A549 (cell line): ENCODE measurements at regions not wholly inside any gene's neighbourhood (a gene's known extent, or its start where the extent isn't known, plus 50 kb on each side); places are given as distances from the start of the nearest gene placed in this dataset.

Experiments
- ATAC-seq, 2 experiments: fragments of 200-7000 bp in 1 of 2; fragments of >200 bp in 1 of 2; cut with Nextera tagmentation in 1 of 2; cut with Tn5 transposase in 1 of 2; 3 replicates each; pipeline versions ENCODE4 v1.8.0 to v1.9.1; 2018 to 2020; ENCODE audit warnings: mild to moderate bottlenecking in 1 of 2, moderate library complexity in 1 of 2
- CTCF ChIA-PET: fragments of 300-600 bp; sonication (Branson Sonifier 250); formaldehyde crosslinking; extraction: SDS; loops from one replicate; lab custom pipeline; 2021; ENCODE audit warnings: antibody characterized with exemption, inconsistent platforms; lab: Yijun Ruan, JAX
- POLR2A ChIA-PET: fragments of 350-600 bp; formaldehyde crosslinking; extraction: SDS; loops from one replicate; lab custom pipeline; 2021; ENCODE audit warnings: antibody characterized with exemption, inconsistent platforms; lab: Yijun Ruan, JAX
- DNase-seq, 2 experiments: peaks; one replicate each; pipeline versions ENCODE4 v3.0.0 to v3.0.0-alpha.2; 2011 to 2016; ENCODE audit warnings: low read depth in 1 of 2, low spot score in 1 of 2
- FAIRE-seq: peaks from 2 replicates; lab custom pipeline; 2011; peaks lifted over from hg19 to GRCh38; lab: Jason Lieb, UNC
- H3K27ac ChIP-seq, 2 experiments: fragments of >200 bp; sonication (Bioruptor Twin); formaldehyde crosslinking; 3 replicates each; pipeline ENCODE4 v1.5.1; 2016 to 2017
- H3K4me1 ChIP-seq: fragments of >200 bp; sonication (Bioruptor Twin); formaldehyde crosslinking; 3 replicates; pipeline ENCODE4 v1.6.1; 2016
- H3K4me2 ChIP-seq: fragments of >200 bp; sonication (Bioruptor Twin); formaldehyde crosslinking; 3 replicates; pipeline ENCODE4 v1.6.1; 2016
- H3K4me3 ChIP-seq: fragments of >200 bp; sonication (Bioruptor Twin); formaldehyde crosslinking; 3 replicates; pipeline ENCODE4 v1.5.1; 2016
- H3K9me3 ChIP-seq: fragments of >200 bp; sonication (Bioruptor Twin); formaldehyde crosslinking; 3 replicates; pipeline ENCODE4 v1.6.1; 2016
- ATOH8 ChIP-seq: fragments of 250-450 bp; sonication (Bioruptor Pico); IDR thresholded peaks from 2 replicates; pipeline ENCODE4 v1.5.0; 2020; ENCODE audit warnings: low read depth, mild to moderate bottlenecking, moderate library complexity
- BCL3 ChIP-seq: fragments of >200 bp; sonication (Bioruptor Twin); formaldehyde crosslinking; IDR thresholded peaks from 3 replicates; pipeline ENCODE4 v1.6.1; 2016
- CBX2 ChIP-seq: fragments of 200-600 bp; sonication (generic); IDR thresholded peaks from 2 replicates; pipeline ENCODE4 v1.6.1; 2016; ENCODE audit warnings: low read depth, mild to moderate bottlenecking, borderline replicate concordance
- CEBPB ChIP-seq, 2 experiments: fragments of >200 bp in 1 of 2; sonication (Bioruptor Twin) in 1 of 2; formaldehyde crosslinking in 1 of 2; IDR thresholded peaks; 2 replicates each; pipeline ENCODE4 v1.6.1; 2012 to 2016
- EHF ChIP-seq: fragments of 250-450 bp; sonication (Bioruptor Pico); IDR thresholded peaks from 2 replicates; pipeline ENCODE4 v1.5.0; 2020; ENCODE audit warnings: mild to moderate bottlenecking
- EHMT2 ChIP-seq: fragments of 200-600 bp; sonication (generic); IDR thresholded peaks from 2 replicates; pipeline ENCODE4 v1.6.1; 2016; ENCODE audit warnings: antibody characterized with exemption, low read depth, mild to moderate bottlenecking, moderate library complexity
- ESRRA ChIP-seq: fragments of 150-350 bp; IDR thresholded peaks from 2 replicates; pipeline ENCODE4 v1.6.1; 2014; ENCODE audit warnings: mild to moderate bottlenecking, low read length, borderline replicate concordance
- FOSB ChIP-seq: fragments of 250-450 bp; sonication (Bioruptor Pico); IDR thresholded peaks from 2 replicates; pipeline ENCODE4 v1.5.0; 2020; ENCODE audit warnings: mild to moderate bottlenecking, moderate library complexity
- HES2 ChIP-seq: fragments of >200 bp; sonication (Bioruptor Twin); formaldehyde crosslinking; IDR thresholded peaks from 2 replicates; pipeline ENCODE4 v1.6.1; 2016
- HEYL ChIP-seq: fragments of 250-450 bp; sonication (Bioruptor Pico); IDR thresholded peaks from 2 replicates; pipeline ENCODE4 v1.8.0; 2021; ENCODE audit warnings: mild to moderate bottlenecking, moderate library complexity
- HOXA7 ChIP-seq: fragments of 250-450 bp; sonication (Bioruptor Pico); IDR thresholded peaks from 2 replicates; pipeline ENCODE4 v1.5.0; 2020; ENCODE audit warnings: mild to moderate bottlenecking, moderate library complexity
- HOXB5 ChIP-seq: fragments of 250-450 bp; sonication (Bioruptor Pico); IDR thresholded peaks from 2 replicates; pipeline ENCODE4 v1.5.0; 2020; ENCODE audit warnings: mild to moderate bottlenecking, moderate library complexity
- JUNB ChIP-seq: fragments of >200 bp; sonication (Bioruptor Twin); formaldehyde crosslinking; IDR thresholded peaks from 2 replicates; pipeline ENCODE4 v1.6.1; 2016
- KDM1A ChIP-seq: fragments of 200-600 bp; sonication (generic); IDR thresholded peaks from 2 replicates; pipeline ENCODE4 v1.6.1; 2016; ENCODE audit warnings: low read depth, mild to moderate bottlenecking
- KDM5A ChIP-seq: fragments of 200-600 bp; sonication (generic); IDR thresholded peaks from 2 replicates; pipeline ENCODE4 v1.6.1; 2016; ENCODE audit warnings: antibody characterized with exemption, mild to moderate bottlenecking
- NFE2L2 ChIP-seq: fragments of 150-350 bp; conservative IDR thresholded peaks from 2 replicates; pipeline ENCODE4 v1.6.1; 2014; ENCODE audit warnings: low read length
- RCOR1 ChIP-seq: fragments of 150-350 bp; IDR thresholded peaks from 2 replicates; pipeline ENCODE4 v1.6.1; 2014; ENCODE audit warnings: antibody characterized with exemption, low read length, low read depth
- RFX5 ChIP-seq: fragments of 450-650 bp; IDR thresholded peaks from 2 replicates; pipeline ENCODE4 v1.7.1; 2014; ENCODE audit warnings: antibody characterized with exemption, mild to moderate bottlenecking, moderate library complexity
- RNF2 ChIP-seq: fragments of 200-600 bp; sonication (generic); IDR thresholded peaks from 2 replicates; pipeline ENCODE4 v1.6.1; 2016; ENCODE audit warnings: low read depth, mild to moderate bottlenecking, antibody characterized with exemption, moderate library complexity, borderline replicate concordance
- SMC3 ChIP-seq: fragments of >200 bp; sonication (Bioruptor Twin); formaldehyde crosslinking; IDR thresholded peaks from 3 replicates; pipeline ENCODE4 v1.6.1; 2018; ENCODE audit warnings: inconsistent platforms
- ZC3H11A ChIP-seq: fragments of 450-650 bp; IDR thresholded peaks from 2 replicates; pipeline ENCODE4 v1.6.1; 2014; ENCODE audit warnings: antibody characterized with exemption, mild to moderate bottlenecking
- ZNF302 ChIP-seq: fragments of 250-450 bp; sonication (Bioruptor Pico); IDR thresholded peaks from 2 replicates; pipeline ENCODE4 v1.9.0; 2021; ENCODE audit warnings: inconsistent platforms, mild to moderate bottlenecking, moderate library complexity
- ZSCAN20 ChIP-seq: fragments of 250-450 bp; sonication (Bioruptor Pico); IDR thresholded peaks from 2 replicates; pipeline ENCODE4 v1.8.0; 2022; ENCODE audit warnings: mild to moderate bottlenecking, moderate library complexity
- WGBS: methylation state at CpG from one replicate; pipeline ENCODE4 v1.1.6; 2017; ENCODE audit errors: missing lambda C conversion rate; 5-methylcytosine and 5-hydroxymethylcytosine counted together

- no peak overlapping the region for H3K4me2 ChIP-seq
- no peak for ATAC-seq
- no peak overlapping the region for H3K4me3 ChIP-seq
- H3K9me3 ChIP-seq: no peaks in the 10 kb centered on the region
- no peak for FAIRE-seq
- CTCF ChIA-PET: no interaction called here
- no peak for DNase-seq
- TF ChIP-seq ESRRA (no peak), EHMT2 (no peak)
- H3K4me1 ChIP-seq: no peaks in the 10 kb centered on the region
- 93% methylated on average over 4 of the region's 4 CpGs for WGBS
- POLR2A ChIA-PET: no interaction called here
- no peak overlapping the region for H3K27ac ChIP-seq
These were observed 76.3 kb downstream of the BOLA3 start for GRCh38 chr2:74071426-74071825.

GRCh38 chr2:74072565-74072964 lies 75.1 kb downstream of the BOLA3 start:
- TF ChIP-seq CEBPB (IDR thresholded peaks at IDR 0.05) (peak in 1 of 2 experiments; percentile 11; a peak in 1 of 4 replicates), CBX2 (no peak)
- Histone ChIP-seq H3K9me3 (no peaks in the 10 kb centered on the region), H3K27ac (no peak overlapping the region), H3K4me1 (no peaks in the 10 kb centered on the region), H3K4me2 (no peak overlapping the region), H3K4me3 (no peak overlapping the region)
- WGBS: 96% methylated on average over 1 of the region's 1 CpG
- POLR2A ChIA-PET: no interaction called here
- CTCF ChIA-PET: no interaction called here
- FAIRE-seq: no peak
- no peak for ATAC-seq
- no peak for DNase-seq

DNA sequence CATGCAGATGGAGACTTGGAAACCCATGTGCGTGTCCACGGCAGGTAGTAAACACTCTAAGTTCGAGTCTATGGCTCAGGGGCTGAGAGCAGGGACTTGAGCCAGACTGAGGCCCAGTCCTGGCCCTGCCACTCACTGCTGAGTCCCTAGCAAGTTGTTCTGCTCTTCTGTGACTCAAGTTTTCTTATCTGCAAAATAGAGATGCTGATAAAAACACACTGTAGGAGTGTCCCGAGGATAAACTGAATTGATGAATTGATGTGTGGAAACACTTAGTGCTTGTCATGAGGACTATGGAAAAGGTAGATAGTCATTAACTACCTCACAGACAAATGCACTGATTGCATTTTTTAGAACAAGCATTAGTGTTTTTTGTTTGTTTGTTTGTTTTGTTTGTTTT lies 73.2 kb downstream of the BOLA3 start:
- no peak for ATAC-seq
- WGBS: 86% methylated on average over 4 of the region's 4 CpGs
- no peak overlapping the region for H3K4me3 ChIP-seq
- TF ChIP-seq EHF (CRISPR knock-in tag): no peak
- TF ChIP-seq NFE2L2: no peak
- no peak for TF ChIP-seq BCL3
- no peak for TF ChIP-seq HOXB5 (CRISPR knock-in tag)
- no peak for TF ChIP-seq HES2
- TF ChIP-seq RNF2: no peak
- no peak for TF ChIP-seq FOSB (CRISPR knock-in tag)
- TF ChIP-seq KDM1A: no peak
- TF ChIP-seq JUNB: no peak
- TF ChIP-seq KDM5A: no peak
- TF ChIP-seq ATOH8 (CRISPR knock-in tag): no peak
- no peak for TF ChIP-seq HOXA7 (CRISPR knock-in tag)
- no peak for TF ChIP-seq ZSCAN20 (CRISPR knock-in tag)
- TF ChIP-seq HEYL: no peak
- TF ChIP-seq SMC3: no peak
- no peak for TF ChIP-seq ESRRA
- TF ChIP-seq, all 56 proteins: peak for 0
- FAIRE-seq (no peak), DNase-seq (no peak)
- CTCF ChIA-PET: interaction anchor here (1.0 to 1.5 kb wide), 2 partner anchors 19 to 187 kb away, joined by 3 read pairs; no protein-coding TSS in a partner anchor
- Histone ChIP-seq H3K27ac (no peak overlapping the region), H3K4me2 (no peak overlapping the region), H3K9me3 (no peaks in the 10 kb centered on the region), H3K4me1 (no peaks in the 10 kb centered on the region)
- POLR2A ChIA-PET: no interaction called here

- 81% methylated on average over 1 of the region's 1 CpG for WGBS
- H3K27ac ChIP-seq: no peak overlapping the region
- no peak overlapping the region for H3K4me2 ChIP-seq
- H3K9me3 ChIP-seq: no peaks in the 10 kb centered on the region
- DNase-seq (no peak), ATAC-seq (no peak), FAIRE-seq (no peak)
- POLR2A ChIA-PET: no interaction called here
- CTCF ChIA-PET: no interaction called here
- TF ChIP-seq ZNF302: no peak
- no peak for TF ChIP-seq RCOR1
- no peak for TF ChIP-seq NFE2L2
- no peak for TF ChIP-seq SMC3
- no peak for TF ChIP-seq RFX5
- TF ChIP-seq HOXB5 (CRISPR knock-in tag): no peak
- TF ChIP-seq ZC3H11A: no peak
- no peaks in the 10 kb centered on the region for H3K4me1 ChIP-seq
- H3K4me3 ChIP-seq: no peak overlapping the region
These were observed 71.6 kb downstream of the BOLA3 start for GRCh38 chr2:74076074-74076470.
